Stomach (tissue), 4 donors: ENCODE measurements at regions not wholly inside any gene's neighbourhood (a gene's known extent, or its start where the extent isn't known, plus 50 kb on each side); places are given as distances from the start of the nearest gene placed in this dataset.

Source experiments
- EP300 ChIP-seq: sonication (generic); formaldehyde crosslinking; IDR thresholded peaks from one replicate; pipeline ENCODE4 v1.6.1; 2017; ENCODE audit warnings: antibody characterized with exemption
- POLR2A ChIP-seq, 4 donors: fragments of 450-650 bp; IDR thresholded peaks; one replicate each; pipeline ENCODE4 v1.6.1; 2016; ENCODE audit warnings: antibody characterized with exemption in 4 of 4, control low read depth in 2 of 4, mild to moderate bottlenecking in 1 of 4, moderate library complexity in 1 of 4
- TF ChIP-seq, protein P1 (sequence below), 7 experiments: fragments of 450-650 bp in 4 of 7; fragments of 200-600 bp in 3 of 7; sonication (generic) in 3 of 7; IDR thresholded peaks; one replicate each; pipeline ENCODE4 v1.5.1; 2016 to 2019; ENCODE audit warnings: antibody characterized with exemption in 7 of 7, control low read depth in 2 of 7, mild to moderate bottlenecking in 1 of 7

DNA sequence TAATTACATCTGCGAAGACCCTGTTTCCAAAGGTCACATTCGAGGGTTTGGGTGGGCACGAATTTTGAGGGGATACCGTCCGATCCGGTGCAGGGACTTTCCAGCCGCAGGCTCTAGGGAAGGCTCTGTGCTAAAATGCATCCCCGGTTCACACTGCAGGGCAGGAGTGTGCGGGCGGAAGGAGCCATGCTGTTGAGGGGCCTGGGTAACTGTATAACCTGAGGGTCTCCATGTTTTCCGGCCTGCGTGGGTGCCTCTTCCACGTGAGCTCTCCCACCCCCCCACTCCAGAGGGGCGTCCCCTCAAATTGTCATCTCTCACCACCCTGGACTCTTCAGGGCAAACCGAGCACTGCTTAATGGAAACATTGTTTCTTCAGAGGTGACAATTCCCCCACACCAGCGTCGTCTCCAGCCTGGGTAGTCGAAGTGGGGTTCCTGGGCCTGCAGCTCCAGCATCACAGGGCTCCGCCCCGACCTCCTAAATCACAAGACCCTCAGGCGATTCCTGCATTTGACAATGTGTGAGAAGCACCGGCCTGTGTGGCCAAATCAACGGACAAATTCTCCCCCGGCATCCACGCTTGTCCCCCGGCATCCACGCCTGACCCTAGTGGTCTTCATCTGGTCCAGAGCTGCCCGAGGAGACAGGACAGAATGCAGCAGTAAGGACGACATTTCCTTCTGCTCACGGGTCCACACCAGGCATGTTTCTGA, 51.2 kb downstream of the FOXL3 start:
- TF ChIP-seq, protein P1, sequence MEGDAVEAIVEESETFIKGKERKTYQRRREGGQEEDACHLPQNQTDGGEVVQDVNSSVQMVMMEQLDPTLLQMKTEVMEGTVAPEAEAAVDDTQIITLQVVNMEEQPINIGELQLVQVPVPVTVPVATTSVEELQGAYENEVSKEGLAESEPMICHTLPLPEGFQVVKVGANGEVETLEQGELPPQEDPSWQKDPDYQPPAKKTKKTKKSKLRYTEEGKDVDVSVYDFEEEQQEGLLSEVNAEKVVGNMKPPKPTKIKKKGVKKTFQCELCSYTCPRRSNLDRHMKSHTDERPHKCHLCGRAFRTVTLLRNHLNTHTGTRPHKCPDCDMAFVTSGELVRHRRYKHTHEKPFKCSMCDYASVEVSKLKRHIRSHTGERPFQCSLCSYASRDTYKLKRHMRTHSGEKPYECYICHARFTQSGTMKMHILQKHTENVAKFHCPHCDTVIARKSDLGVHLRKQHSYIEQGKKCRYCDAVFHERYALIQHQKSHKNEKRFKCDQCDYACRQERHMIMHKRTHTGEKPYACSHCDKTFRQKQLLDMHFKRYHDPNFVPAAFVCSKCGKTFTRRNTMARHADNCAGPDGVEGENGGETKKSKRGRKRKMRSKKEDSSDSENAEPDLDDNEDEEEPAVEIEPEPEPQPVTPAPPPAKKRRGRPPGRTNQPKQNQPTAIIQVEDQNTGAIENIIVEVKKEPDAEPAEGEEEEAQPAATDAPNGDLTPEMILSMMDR (IDR thresholded peaks at IDR 0.05) = no peak
- TF ChIP-seq POLR2A (IDR thresholded peaks at IDR 0.05) = no peak
- TF ChIP-seq EP300 = no peak
